Liver (tissue), 8 donors: ENCODE measurements at regions not wholly inside any gene's neighbourhood (a gene's known extent, or its start where the extent isn't known, plus 50 kb on each side); places are given as distances from the start of the nearest gene placed in this dataset.

Experiments
- DNase-seq: peaks from one replicate; pipeline ENCODE4 v3.0.0-alpha.2; 2017; ENCODE audit warnings: low spot score
- H3K27ac ChIP-seq, 2 donors: one replicate each; pipeline ENCODE4 v1.7.0; 2013; ENCODE audit warnings: inconsistent platforms in 2 of 2, low read length in 2 of 2, control low read depth in 1 of 2, low read depth in 1 of 2, mild to moderate bottlenecking in 1 of 2
- H3K27me3 ChIP-seq, 4 donors: one replicate each; pipeline versions ENCODE4 v1.6.1 to v1.7.0; 2013; ENCODE audit warnings: low read length in 3 of 4, inconsistent platforms in 1 of 4, mild to moderate bottlenecking in 1 of 4, moderate library complexity in 1 of 4; ENCODE audit not compliant: control insufficient read depth in 4 of 4, insufficient read depth in 4 of 4
- H3K36me3 ChIP-seq, 4 donors: one replicate each; pipeline versions ENCODE4 v1.6.1 to v1.7.0; 2013; ENCODE audit warnings: low read length in 3 of 4, mild to moderate bottlenecking in 3 of 4, low read depth in 1 of 4, moderate library complexity in 1 of 4; ENCODE audit not compliant: control insufficient read depth in 4 of 4, insufficient read depth in 3 of 4
- H3K4me1 ChIP-seq, 4 donors: one replicate each; pipeline versions ENCODE4 v1.6.1 to v1.7.0; 2013; ENCODE audit warnings: low read length in 3 of 4, mild to moderate bottlenecking in 3 of 4, moderate library complexity in 1 of 4; ENCODE audit not compliant: control insufficient read depth in 4 of 4, insufficient read depth in 4 of 4
- H3K4me3 ChIP-seq, 3 donors: one replicate each; pipeline versions ENCODE4 v1.6.1 to v1.7.0; 2013; ENCODE audit warnings: low read length in 3 of 3, control low read depth in 1 of 3, low read depth in 1 of 3, mild to moderate bottlenecking in 1 of 3
- H3K9ac ChIP-seq, 2 donors: one replicate each; pipeline ENCODE4 v1.7.0; 2013; ENCODE audit warnings: low read length in 2 of 2, mild to moderate bottlenecking in 2 of 2, moderate library complexity in 2 of 2, control low read depth in 1 of 2, low read depth in 1 of 2
- H3K9me3 ChIP-seq, 4 donors: one replicate each; pipeline versions ENCODE4 v1.6.1 to v1.7.0; 2013; ENCODE audit warnings: low read length in 3 of 4; ENCODE audit not compliant: control insufficient read depth in 4 of 4
- EGR1 ChIP-seq, 2 donors: IDR thresholded peaks; 2 replicates each; pipeline ENCODE4 v1.6.1; 2016 to 2018; ENCODE audit warnings: antibody characterized with exemption in 2 of 2, low read depth in 2 of 2
- FOXA1 ChIP-seq: IDR thresholded peaks from 2 replicates; pipeline ENCODE4 v1.6.1; 2016; ENCODE audit warnings: antibody characterized with exemption
- FOXA2 ChIP-seq: IDR thresholded peaks from 2 replicates; pipeline ENCODE4 v1.6.1; 2016; ENCODE audit warnings: antibody characterized with exemption
- GABPA ChIP-seq, 2 donors: IDR thresholded peaks in 1 of 2; conservative IDR thresholded peaks in 1 of 2; 2 replicates each; pipeline ENCODE4 v1.6.1; 2016; ENCODE audit warnings: antibody characterized with exemption in 2 of 2, mild to moderate bottlenecking in 1 of 2, moderate library complexity in 1 of 2
- HNF4A ChIP-seq, 2 donors: conservative IDR thresholded peaks; 2 replicates each; pipeline ENCODE4 v1.6.1; 2016; ENCODE audit warnings: antibody characterized with exemption in 2 of 2, mild to moderate bottlenecking in 2 of 2
- HNF4G ChIP-seq: IDR thresholded peaks from 2 replicates; pipeline ENCODE4 v1.6.1; 2016; ENCODE audit warnings: antibody characterized with exemption
- JUND ChIP-seq, 2 donors: IDR thresholded peaks; 2 replicates each; pipeline ENCODE4 v1.6.1; 2016; ENCODE audit warnings: antibody characterized with exemption in 2 of 2
- MAX ChIP-seq: IDR thresholded peaks from 2 replicates; pipeline ENCODE4 v1.6.1; 2016; ENCODE audit warnings: antibody characterized with exemption
- NR2F2 ChIP-seq: IDR thresholded peaks from 2 replicates; pipeline ENCODE4 v1.6.1; 2016; ENCODE audit warnings: antibody characterized with exemption
- RAD21 ChIP-seq, 2 donors: IDR thresholded peaks; 2 replicates each; pipeline ENCODE4 v1.6.1; 2016; ENCODE audit warnings: antibody characterized with exemption in 2 of 2, mild to moderate bottlenecking in 2 of 2
- REST ChIP-seq: IDR thresholded peaks from 2 replicates; pipeline ENCODE4 v1.6.1; 2016; ENCODE audit warnings: antibody characterized with exemption, mild to moderate bottlenecking
- RXRA ChIP-seq, 2 donors: IDR thresholded peaks; 2 replicates each; pipeline ENCODE4 v1.6.1; 2017 to 2018; ENCODE audit warnings: antibody characterized with exemption in 2 of 2, mild to moderate bottlenecking in 1 of 2
- SP1 ChIP-seq: IDR thresholded peaks from 2 replicates; pipeline ENCODE4 v1.6.1; 2018; ENCODE audit warnings: antibody characterized with exemption, mild to moderate bottlenecking
- TAF1 ChIP-seq: conservative IDR thresholded peaks from 2 replicates; pipeline ENCODE4 v1.6.1; 2016; ENCODE audit warnings: antibody characterized with exemption, mild to moderate bottlenecking
- YY1 ChIP-seq: IDR thresholded peaks from 2 replicates; pipeline ENCODE4 v1.6.1; 2016; ENCODE audit warnings: antibody characterized with exemption, mild to moderate bottlenecking
- WGBS: extraction: QIAGEN DNeasy Blood & Tissue Kit; methylation state at CpG from one replicate; pipeline ENCODE4 v1.1.7; 2013; 5-methylcytosine and 5-hydroxymethylcytosine counted together
- TF ChIP-seq, protein P1 (sequence below): IDR thresholded peaks from 2 replicates; pipeline ENCODE4 v1.6.1; 2016; ENCODE audit warnings: antibody characterized with exemption
- TF ChIP-seq, protein P2 (sequence below): fragments of 150-350 bp; IDR thresholded peaks from 2 replicates; pipeline ENCODE4 v1.5.1; 2017; ENCODE audit warnings: improper control_type of control experiment, low read depth, low read length; ENCODE audit not compliant: missing input control
- TF ChIP-seq, protein P3 (sequence below): IDR thresholded peaks from 2 replicates; pipeline ENCODE4 v1.6.1; 2016; ENCODE audit warnings: antibody characterized with exemption
- donor health status: healthy.
- donor health status: healthy.
- donor health status: healthy.
- donor health status: healthy.
- donor health status: healthy.

DNA sequence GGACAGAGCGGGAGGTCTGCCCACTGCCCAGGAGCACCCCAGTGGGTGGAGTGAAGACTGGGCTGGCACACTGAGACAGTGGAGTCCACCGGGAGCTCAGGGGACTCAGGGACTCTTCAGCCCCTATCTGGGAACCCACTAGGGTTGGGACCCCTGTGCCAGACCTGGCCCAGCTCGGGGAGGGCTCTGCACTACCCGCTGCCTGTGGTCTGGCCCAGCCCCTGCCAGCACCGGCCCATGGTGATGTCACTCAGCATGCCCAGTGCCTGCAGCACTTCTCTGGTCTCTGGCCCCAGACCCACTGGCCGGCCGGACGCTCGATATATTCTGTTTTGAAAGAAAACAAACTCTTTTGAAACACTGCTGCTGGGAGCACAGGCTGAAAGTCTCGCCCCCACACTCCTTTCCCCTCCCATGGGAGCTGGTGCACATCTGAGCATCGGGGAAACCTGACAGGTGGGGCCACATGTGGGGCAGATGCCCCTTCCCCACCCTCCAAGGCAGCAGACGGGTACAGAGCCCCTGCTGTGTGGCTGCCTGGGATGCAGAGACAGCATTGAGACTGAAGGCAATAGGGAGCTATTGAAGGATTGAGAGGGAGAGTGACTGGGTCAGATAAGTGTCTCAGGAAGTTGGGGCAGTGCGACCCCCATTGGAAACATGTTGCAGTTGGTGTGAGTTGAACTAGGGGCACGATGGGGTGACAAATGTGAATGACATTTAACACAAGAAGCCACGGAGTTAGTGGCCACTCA is 62.9 kb downstream of the MYEOV start:
- WGBS: 41% methylated on average over 15 of the region's 15 CpGs
- Histone ChIP-seq H3K36me3 (no peaks in the 10 kb centered on the region), H3K4me1 (peaks cover 19 to 55% (median 37%) of the 10 kb centered on the region in 4 donors), H3K9ac (peak overlapping the region; percentile 39 to 72), H3K9me3 (no peaks in the 10 kb centered on the region), H3K27ac (peak overlapping the region; percentile 71 to 76), H3K4me3 (no peak overlapping the region), H3K27me3 (no peaks in the 10 kb centered on the region)
- peak; percentile 59 for DNase-seq
- TF ChIP-seq EGR1 (IDR thresholded peaks at IDR 0.05; ENCODE audit: low read depth in 2 of 2): peak; percentile 88 to 95
- TF ChIP-seq FOXA2: peak; percentile 63
- TF ChIP-seq TAF1: no peak
- TF ChIP-seq, protein P1, sequence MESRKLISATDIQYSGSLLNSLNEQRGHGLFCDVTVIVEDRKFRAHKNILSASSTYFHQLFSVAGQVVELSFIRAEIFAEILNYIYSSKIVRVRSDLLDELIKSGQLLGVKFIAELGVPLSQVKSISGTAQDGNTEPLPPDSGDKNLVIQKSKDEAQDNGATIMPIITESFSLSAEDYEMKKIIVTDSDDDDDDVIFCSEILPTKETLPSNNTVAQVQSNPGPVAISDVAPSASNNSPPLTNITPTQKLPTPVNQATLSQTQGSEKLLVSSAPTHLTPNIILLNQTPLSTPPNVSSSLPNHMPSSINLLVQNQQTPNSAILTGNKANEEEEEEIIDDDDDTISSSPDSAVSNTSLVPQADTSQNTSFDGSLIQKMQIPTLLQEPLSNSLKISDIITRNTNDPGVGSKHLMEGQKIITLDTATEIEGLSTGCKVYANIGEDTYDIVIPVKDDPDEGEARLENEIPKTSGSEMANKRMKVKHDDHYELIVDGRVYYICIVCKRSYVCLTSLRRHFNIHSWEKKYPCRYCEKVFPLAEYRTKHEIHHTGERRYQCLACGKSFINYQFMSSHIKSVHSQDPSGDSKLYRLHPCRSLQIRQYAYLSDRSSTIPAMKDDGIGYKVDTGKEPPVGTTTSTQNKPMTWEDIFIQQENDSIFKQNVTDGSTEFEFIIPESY: peak; percentile 79
- TF ChIP-seq NR2F2: no peak
- TF ChIP-seq RAD21 (IDR thresholded peaks at IDR 0.05): peak; percentile 53 to 68
- no peak for TF ChIP-seq GABPA (IDR thresholded peaks at IDR 0.05 in 1 of 2, conservative IDR thresholded peaks at IDR 0.05 in 1 of 2)
- peak; percentile 63 to 96 for TF ChIP-seq RXRA (IDR thresholded peaks at IDR 0.05)
- TF ChIP-seq, protein P2, sequence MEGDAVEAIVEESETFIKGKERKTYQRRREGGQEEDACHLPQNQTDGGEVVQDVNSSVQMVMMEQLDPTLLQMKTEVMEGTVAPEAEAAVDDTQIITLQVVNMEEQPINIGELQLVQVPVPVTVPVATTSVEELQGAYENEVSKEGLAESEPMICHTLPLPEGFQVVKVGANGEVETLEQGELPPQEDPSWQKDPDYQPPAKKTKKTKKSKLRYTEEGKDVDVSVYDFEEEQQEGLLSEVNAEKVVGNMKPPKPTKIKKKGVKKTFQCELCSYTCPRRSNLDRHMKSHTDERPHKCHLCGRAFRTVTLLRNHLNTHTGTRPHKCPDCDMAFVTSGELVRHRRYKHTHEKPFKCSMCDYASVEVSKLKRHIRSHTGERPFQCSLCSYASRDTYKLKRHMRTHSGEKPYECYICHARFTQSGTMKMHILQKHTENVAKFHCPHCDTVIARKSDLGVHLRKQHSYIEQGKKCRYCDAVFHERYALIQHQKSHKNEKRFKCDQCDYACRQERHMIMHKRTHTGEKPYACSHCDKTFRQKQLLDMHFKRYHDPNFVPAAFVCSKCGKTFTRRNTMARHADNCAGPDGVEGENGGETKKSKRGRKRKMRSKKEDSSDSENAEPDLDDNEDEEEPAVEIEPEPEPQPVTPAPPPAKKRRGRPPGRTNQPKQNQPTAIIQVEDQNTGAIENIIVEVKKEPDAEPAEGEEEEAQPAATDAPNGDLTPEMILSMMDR: no peak
- TF ChIP-seq, protein P3, sequence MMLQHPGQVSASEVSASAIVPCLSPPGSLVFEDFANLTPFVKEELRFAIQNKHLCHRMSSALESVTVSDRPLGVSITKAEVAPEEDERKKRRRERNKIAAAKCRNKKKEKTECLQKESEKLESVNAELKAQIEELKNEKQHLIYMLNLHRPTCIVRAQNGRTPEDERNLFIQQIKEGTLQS: peak; percentile 76
- no peak for TF ChIP-seq HNF4G
- TF ChIP-seq REST: peak; percentile 88
- TF ChIP-seq HNF4A (conservative IDR thresholded peaks at IDR 0.05): peak; percentile 66 to 87
- peak; percentile 77 for TF ChIP-seq MAX
- TF ChIP-seq YY1: peak; percentile 71
- peak; percentile 65 for TF ChIP-seq SP1
- TF ChIP-seq JUND (IDR thresholded peaks at IDR 0.05): peak; percentile 65 to 92
- peak; percentile 63 for TF ChIP-seq FOXA1
